Panc1 (cell line): ENCODE measurements at regions not wholly inside any gene's neighbourhood (a gene's known extent, or its start where the extent isn't known, plus 50 kb on each side); places are given as distances from the start of the nearest gene placed in this dataset.

ENCODE experiments used
- ATAC-seq: fragments of 200-7000 bp; cut with Tn5 transposase; 2 replicates; pipeline ENCODE4 v1.9.1; 2020; ENCODE audit warnings: mild to moderate bottlenecking, moderate library complexity
- BruUV-seq: library from RNA; stranded (reverse); fragments of 400-500 nt; replicated peaks from 2 replicates; lab custom pipeline; 2021; lab: Mats Ljungman, UMichigan
- CTCF ChIA-PET: fragments of 300-600 bp; sonication (Branson Sonifier 250); formaldehyde crosslinking; loops from one replicate; lab custom pipeline; 2022; ENCODE audit warnings: antibody characterized with exemption; lab: Charles Lee
- POLR2A ChIA-PET: fragments of 300-600 bp; sonication (Branson Sonifier 250); formaldehyde crosslinking; loops from one replicate; lab custom pipeline; 2022; ENCODE audit warnings: antibody characterized with exemption; lab: Charles Lee
- DNase-seq: peaks from one replicate; pipeline ENCODE4 v3.0.0-alpha.2; 2010; ENCODE audit warnings: low read depth, low spot score
- H3K27ac ChIP-seq: 2 replicates; pipeline ENCODE4 v1.5.1; 2011; ENCODE audit warnings: mild to moderate bottlenecking, low read length, inconsistent platforms
- H3K27me3 ChIP-seq: fragments of 200-500 bp; sonication (Bioruptor generic); 2 replicates; pipeline ENCODE4 v1.6.0; 2014; ENCODE audit warnings: low read length, inconsistent platforms; ENCODE audit not compliant: control insufficient read depth, insufficient read depth
- H3K36me3 ChIP-seq: fragments of 200-500 bp; sonication (Bioruptor generic); 2 replicates; pipeline ENCODE4 v1.5.1; 2014; ENCODE audit warnings: inconsistent platforms, mild to moderate bottlenecking, low read length, moderate library complexity; ENCODE audit not compliant: control insufficient read depth, insufficient read depth
- H3K4me1 ChIP-seq: 2 replicates; pipeline ENCODE4 v1.5.1; 2011; ENCODE audit warnings: inconsistent platforms, mild to moderate bottlenecking, low read length, moderate library complexity; ENCODE audit not compliant: control insufficient read depth, insufficient read depth
- H3K4me3 ChIP-seq, 2 experiments: 2 replicates each; pipeline ENCODE4 v1.5.1; 2011 to 2012; ENCODE audit warnings: low read depth in 2 of 2, low read length in 2 of 2, mild to moderate bottlenecking in 2 of 2, inconsistent platforms in 1 of 2, moderate library complexity in 1 of 2
- H3K9me3 ChIP-seq: fragments of 200-500 bp; sonication (Bioruptor generic); 2 replicates; pipeline ENCODE4 v1.5.1; 2014; ENCODE audit warnings: low read depth, mild to moderate bottlenecking, inconsistent platforms, low read length, moderate library complexity; ENCODE audit not compliant: control insufficient read depth, insufficient read depth
- CTCF ChIP-seq: fragments of 450-650 bp; IDR thresholded peaks from 2 replicates; pipeline ENCODE4 v1.5.1; 2017; ENCODE audit warnings: mild to moderate bottlenecking
- POLR2AphosphoS5 ChIP-seq: IDR thresholded peaks from 2 replicates; pipeline ENCODE4 v1.6.1; 2012; ENCODE audit warnings: mild to moderate bottlenecking, low read depth, low read length, moderate library complexity
- REST ChIP-seq, 2 experiments: IDR thresholded peaks; 2 replicates each; pipeline ENCODE4 v1.6.1; 2011 to 2012; ENCODE audit warnings: low read depth in 2 of 2, control low read depth in 1 of 2, low read length in 1 of 2, mild to moderate bottlenecking in 1 of 2, moderate library complexity in 1 of 2; ENCODE audit not compliant: insufficient read depth in 1 of 2
- SIN3A ChIP-seq: IDR thresholded peaks from 2 replicates; pipeline ENCODE4 v1.6.1; 2012; ENCODE audit warnings: low read depth, mild to moderate bottlenecking, low read length, moderate library complexity, borderline replicate concordance; ENCODE audit not compliant: insufficient read depth
- TCF7L2 ChIP-seq: IDR thresholded peaks from 2 replicates; pipeline ENCODE4 v1.6.1; 2011; ENCODE audit warnings: mild to moderate bottlenecking, low read depth, low read length, inconsistent platforms
- in situ Hi-C: cut with HindIII; loops from 2 replicates; pipeline ENCODE4 v1.10.0; 2016; ENCODE audit warnings: low sequenced_read_pairs, low pct_unique_long_range_greater_than_20kb
- intact Hi-C: fragments of 100-400 bp; cut with micrococcal nuclease; formaldehyde crosslinking; loops from one replicate; pipeline ENCODE4 v1.10.0; 2022; ENCODE audit not compliant: unreplicated experiment

DNA sequence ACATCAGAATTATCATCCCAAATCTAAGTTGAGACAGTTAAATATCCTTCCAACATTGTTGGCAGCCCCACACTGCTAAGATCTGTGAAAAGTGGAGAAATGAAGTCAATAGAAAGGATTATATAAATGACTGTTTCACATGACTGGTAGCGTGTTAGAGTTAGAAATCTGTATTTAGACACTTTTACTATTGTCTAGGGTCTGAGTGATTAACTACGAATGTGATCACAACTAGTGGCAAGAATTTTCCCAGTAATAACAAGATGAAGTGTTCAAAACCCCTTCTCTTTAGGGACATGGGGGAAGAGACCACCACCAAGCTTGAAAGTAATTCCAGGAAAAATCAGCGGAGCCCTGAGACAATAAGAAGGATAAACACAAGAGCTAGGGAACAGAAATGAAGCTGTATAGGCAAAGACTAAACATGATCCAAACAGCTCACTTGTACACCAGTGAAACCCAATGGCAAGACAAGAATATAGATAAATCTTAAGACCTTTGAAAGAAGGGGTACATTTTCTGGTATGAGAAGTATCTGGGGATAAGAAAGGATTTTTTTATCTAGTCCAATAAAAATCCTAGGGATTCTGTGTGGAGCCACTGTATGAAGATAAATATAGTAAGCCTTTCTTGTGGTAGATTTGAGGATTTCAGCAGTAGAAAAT, 646.6 kb upstream of the USP24 start:
- no peak for ATAC-seq
- H3K27me3 ChIP-seq = no peaks in the 10 kb centered on the region; the same call in 1 of the 2 replicates
- TF ChIP-seq POLR2AphosphoS5 = no peak
- TF ChIP-seq SIN3A = no peak
- no peak for TF ChIP-seq REST (IDR thresholded peaks at IDR 0.05; ENCODE audit: insufficient read depth in 1 of 2, low read depth in 2 of 2, low read length in 1 of 2)
- no peak for TF ChIP-seq CTCF
- no peak for TF ChIP-seq TCF7L2
- H3K4me1 ChIP-seq = no peaks in the 10 kb centered on the region
- H3K36me3 ChIP-seq = no peaks in the 10 kb centered on the region
- in situ Hi-C loops (no loop called here), intact Hi-C loops (no loop called here)
- no TSS peak for BruUV-seq
- H3K9me3 ChIP-seq = no peaks in the 10 kb centered on the region
- no peak overlapping the region for H3K4me3 ChIP-seq
- H3K27ac ChIP-seq = no peak overlapping the region
- CTCF ChIA-PET = no interaction called here
- DNase-seq = no peak
- POLR2A ChIA-PET = no interaction called here

GRCh38 chr1:55860798-55861519, 645.8 kb upstream of the USP24 start:
- H3K36me3 ChIP-seq = no peaks in the 10 kb centered on the region
- in situ Hi-C loops (no loop called here), intact Hi-C loops (no loop called here)
- no peak for DNase-seq
- no peak overlapping the region for H3K4me3 ChIP-seq
- ATAC-seq = no peak
- CTCF ChIA-PET = no interaction called here
- H3K4me1 ChIP-seq = no peaks in the 10 kb centered on the region
- POLR2A ChIA-PET = no interaction called here
- no TSS peak for BruUV-seq
- H3K27ac ChIP-seq = no peak overlapping the region
- H3K9me3 ChIP-seq = no peaks in the 10 kb centered on the region
- H3K27me3 ChIP-seq = no peaks in the 10 kb centered on the region; the same call in 1 of the 2 replicates
- TF ChIP-seq REST (IDR thresholded peaks at IDR 0.05; ENCODE audit: insufficient read depth in 1 of 2, low read depth in 2 of 2, low read length in 1 of 2) = no peak
- no peak for TF ChIP-seq TCF7L2
- TF ChIP-seq CTCF = peak; percentile 13; the same call in 1 of the 2 replicates
